GM12891 (cell line): ENCODE measurements at regions not wholly inside any gene's neighbourhood (a gene's known extent, or its start where the extent isn't known, plus 50 kb on each side); places are given as distances from the start of the nearest gene placed in this dataset.

Experiments
- POLR2A ChIP-seq: IDR thresholded peaks from 2 replicates; pipeline ENCODE4 v1.6.1; 2011; ENCODE audit warnings: low read depth, low read length, control low read depth
- POLR2AphosphoS5 ChIP-seq: IDR thresholded peaks from 2 replicates; pipeline ENCODE4 v1.6.1; 2011; ENCODE audit warnings: low read depth, low read length, control low read depth

DNA sequence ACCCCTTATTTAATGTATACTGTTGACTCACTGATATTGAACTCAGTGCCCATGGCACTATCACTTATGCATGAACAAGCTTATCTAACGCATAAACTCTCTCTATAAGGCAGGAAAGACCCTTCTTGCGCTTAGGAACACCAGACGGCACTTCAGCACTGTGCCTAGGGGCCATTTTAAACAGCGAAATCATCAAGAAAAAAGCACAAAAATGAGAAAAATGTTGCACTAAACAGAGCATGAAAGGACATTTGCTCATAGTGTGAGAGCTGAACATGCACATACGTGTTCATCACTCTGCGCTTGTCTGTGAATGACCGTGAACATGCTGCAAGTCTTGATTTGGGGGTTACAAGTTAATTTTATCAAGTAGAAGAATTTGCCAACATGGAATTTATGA lies 109.6 kb downstream of the WDR11 start:
- TF ChIP-seq POLR2A (no peak), POLR2AphosphoS5 (no peak)
